NCI-H1930 (cell line): ENCODE measurements at regions not wholly inside any gene's neighbourhood (a gene's known extent, or its start where the extent isn't known, plus 50 kb on each side); places are given as distances from the start of the nearest gene placed in this dataset.
"Not testable (repeated sequence)": the region's sequence is repeated elsewhere in the genome, so short reads cannot be mapped to it uniquely, and the experiment has no call there.

Experiments used
- DNase-seq, 2 experiments: peaks; one replicate each; lab custom pipeline; 2025; lab: John Stamatoyannopoulos, UW

- DNase-seq, result no peak
Observed at GRCh38 chr16:87100306-87101058, 216.7 kb downstream of the C16orf95 start.

- no peak for DNase-seq
Observed at GRCh38 chr16:87101903-87102302, 215.3 kb downstream of the C16orf95 start.

DNA sequence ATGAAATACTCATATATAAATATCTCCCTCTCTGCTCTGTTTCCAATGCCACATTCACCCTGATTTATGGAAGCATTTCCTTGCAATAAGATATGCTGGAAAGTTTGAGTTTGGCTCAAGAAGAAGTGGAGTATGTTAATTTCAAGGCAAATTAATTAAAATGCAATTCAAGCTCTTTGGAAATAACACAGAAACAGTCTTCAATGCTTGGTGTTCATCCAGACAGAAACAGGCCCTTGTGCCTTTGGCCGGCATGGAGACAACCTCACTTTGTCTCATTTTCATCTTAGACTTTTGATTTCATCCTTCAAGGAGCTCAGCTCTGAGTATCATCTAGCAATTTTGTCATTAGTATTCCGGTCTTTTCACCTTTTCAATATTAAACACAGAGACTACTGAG, 210.0 kb downstream of the C16orf95 start:
- no peak for DNase-seq

DNA sequence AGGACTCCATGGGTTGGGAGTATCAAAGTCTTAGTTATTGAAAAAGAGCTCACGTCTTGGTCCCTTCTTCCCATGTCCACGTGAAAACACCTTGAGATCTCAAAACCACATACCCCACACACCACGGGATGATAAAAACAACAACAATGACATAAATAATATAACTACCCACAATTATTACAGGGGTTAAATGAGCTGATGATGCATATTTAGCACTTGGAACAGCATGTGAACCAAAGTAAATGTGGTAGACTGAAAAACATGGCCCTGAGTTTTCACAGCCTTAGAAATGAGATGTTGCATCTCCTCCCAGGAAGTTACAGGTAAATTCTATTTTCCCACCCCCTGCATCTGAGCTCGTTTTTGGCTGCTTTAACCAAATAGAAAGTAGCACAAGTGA, 208.9 kb downstream of the C16orf95 start:
- no peak for DNase-seq

DNA sequence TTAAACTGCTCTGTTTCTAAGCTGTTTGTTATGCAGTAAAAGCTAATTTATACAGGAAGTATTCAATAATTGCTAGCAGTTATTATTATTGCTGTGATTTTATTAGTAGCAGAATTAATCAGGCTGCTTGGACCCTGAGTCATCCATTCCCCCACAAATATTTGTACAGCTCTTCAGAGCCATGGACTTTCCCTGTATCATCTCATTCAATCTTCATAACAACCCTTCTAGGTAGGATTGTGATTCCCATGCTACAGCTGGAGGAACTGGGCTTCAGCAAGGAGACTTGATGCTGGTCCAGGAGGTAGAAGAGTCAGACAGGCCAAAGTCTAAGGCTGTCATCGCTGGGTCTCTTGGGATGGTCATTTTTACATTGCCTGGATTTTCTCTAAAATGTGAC, 208.3 kb downstream of the C16orf95 start:
- no peak for DNase-seq

DNA sequence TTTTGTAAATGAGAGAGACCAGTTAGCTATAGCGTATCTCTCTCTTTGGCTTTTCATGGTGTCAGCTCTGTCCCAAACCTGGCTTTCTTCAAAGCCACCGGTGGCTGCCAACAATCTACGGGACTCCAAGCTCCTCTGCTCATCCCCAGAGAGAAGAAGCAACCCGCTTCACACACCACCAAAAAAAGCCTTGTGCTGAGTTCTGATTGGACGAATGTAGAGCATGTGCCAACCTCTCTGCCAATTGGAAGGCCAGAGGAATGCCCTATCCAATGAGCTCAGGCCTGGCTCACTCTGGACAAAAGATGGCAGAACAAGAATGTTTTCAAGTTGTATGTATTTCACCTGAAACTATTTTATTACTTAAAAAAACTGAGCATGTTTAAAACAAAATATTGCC, 202.4 kb downstream of the C16orf95 start:
- DNase-seq, result no peak

DNA sequence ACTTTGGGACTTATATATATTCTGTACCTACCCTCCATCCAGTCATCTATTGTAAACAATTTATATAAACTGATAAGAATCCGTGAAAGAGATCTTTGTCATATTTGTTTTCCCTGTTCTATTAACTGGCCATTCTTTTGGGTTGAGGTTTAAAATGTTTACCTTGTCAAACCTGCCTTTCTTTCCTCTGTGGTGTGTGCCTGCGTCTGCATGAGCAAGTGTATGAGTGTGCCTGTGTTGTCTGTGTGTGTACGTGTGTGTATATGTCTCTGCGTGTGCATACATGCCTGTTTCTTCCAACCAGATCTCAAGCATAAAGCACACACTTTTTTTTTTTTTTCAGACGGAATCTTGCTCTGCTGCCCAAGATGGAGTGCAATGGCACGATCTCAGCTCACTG, 201.5 kb downstream of the C16orf95 start:
- no peak for DNase-seq

DNA sequence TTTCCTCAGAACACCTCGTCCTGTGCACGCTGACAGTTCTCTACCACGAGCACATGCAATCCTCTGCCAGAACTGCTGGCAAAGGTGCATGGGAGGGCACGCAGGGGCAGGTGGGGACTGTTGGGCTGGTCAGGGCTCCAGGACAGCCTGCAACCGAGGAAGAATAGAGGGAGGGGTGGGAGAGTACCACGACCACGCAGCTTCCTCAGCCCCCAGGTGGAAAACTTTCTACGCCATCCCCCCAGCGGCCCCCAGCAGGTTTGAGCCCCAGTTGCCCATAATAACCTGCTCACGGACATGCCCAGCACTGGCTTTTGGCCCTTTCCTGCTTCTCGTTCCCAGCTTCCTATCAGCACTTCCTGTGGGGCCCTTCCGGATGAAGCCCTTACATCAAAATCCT, 199.3 kb downstream of the C16orf95 start:
- DNase-seq, result no peak

GRCh38 chr16:87119168-87119567, 198.0 kb downstream of the C16orf95 start:
- DNase-seq, result no peak

DNA sequence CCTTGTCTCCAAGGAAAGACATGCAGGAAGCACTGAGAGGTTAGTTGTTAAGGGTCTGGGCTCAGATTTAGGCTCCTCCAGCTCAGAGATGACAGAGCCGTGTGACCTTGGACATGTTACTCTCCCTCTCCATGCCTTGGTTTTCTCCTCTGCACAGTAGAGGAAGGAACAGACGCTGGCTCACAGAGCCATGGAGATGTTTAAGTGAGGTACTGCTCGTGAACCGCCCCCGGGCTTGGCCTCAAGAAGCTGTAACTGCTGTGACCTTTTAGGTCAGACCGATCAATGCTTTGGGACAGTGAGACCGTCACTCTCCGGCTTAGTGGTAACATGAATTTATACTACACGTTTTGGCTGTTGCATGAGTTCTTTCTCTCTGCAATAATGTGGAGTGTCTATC, 197.4 kb downstream of the C16orf95 start:
- no peak for DNase-seq

DNA sequence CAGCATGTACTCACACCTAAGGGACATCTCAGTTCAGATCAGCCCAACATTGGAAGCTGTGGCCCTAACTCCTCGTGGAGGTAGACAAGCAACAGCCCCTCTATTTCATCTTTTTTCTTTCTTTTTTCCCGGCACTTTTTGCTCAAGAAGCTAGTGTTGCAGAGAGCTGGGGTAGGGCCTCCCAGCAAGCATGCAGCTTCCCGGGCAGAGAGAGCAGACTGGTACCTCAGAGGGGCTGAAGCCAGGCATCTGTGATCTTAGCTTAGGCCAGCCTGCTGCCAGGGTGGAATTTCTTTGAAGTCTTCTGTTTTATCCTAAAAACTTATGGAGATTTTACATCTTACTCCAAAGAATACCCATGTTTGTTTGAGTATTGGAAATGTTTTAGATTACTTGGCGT, 195.4 kb downstream of the C16orf95 start:
- DNase-seq, result no peak

- no peak for DNase-seq
Observed at GRCh38 chr16:87123356-87124001, 193.7 kb downstream of the C16orf95 start.

DNA sequence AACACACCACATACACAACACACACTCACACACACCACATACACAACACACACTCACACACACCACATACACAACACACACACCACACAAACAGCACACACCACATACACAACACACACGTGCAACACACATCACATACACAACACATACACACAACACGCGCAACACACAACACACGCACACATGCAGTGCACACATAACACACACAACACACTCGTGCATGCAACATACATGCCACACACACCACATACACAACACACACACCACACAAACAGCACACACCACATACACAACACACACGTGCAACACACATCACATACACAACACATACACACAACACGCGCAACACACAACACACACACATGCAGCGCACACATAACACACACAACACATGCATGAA, 192.8 kb downstream of the C16orf95 start:
- not testable (repeated sequence) for DNase-seq

DNA sequence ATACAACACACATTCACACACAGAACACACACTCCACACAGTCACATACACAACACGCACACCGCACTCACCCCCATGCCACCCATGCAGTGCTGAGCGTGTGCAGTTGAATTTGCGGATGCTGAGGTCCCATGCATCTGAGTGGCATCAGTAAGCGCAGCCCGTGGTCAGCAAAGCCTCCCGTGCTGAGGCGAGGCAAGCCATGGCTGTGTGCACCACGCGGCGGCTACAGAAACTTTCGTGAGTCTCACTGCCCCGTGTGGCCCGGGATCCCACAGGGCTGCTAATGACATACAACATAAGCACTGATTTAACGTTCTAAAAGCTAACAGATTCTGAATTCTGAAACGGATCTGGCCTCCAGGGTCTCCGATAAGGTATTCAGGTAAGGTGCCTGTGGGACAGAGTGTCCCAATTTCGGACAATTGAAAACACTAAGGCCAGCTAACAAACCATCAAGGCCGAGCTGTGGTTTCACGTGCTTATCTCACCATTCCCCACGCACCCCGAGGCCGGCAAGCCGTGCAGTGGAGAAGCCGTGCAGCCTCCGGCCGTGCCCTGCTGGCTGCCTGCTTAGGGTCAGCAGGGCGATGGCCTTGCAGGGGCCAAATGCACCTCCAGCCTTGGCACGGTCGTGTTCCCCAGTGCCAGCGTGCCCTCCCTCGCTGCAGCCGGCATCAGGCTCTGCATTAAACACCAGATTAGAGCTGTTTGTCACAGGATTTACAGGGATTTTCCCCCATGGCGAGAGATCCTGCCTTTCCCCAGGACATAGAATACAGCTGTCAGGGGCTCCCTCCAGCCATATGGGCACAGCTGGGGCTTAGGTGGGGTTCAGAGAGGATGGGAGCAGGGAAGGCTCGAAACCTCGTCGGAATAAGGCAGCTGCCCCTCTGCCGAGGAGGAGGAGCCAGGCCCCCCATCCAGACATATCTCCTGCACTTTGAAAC, 191.7 kb downstream of the C16orf95 start:
- DNase-seq, result no peak

- no peak for DNase-seq
Observed at GRCh38 chr16:87126403-87127025, 190.7 kb downstream of the C16orf95 start.

DNA sequence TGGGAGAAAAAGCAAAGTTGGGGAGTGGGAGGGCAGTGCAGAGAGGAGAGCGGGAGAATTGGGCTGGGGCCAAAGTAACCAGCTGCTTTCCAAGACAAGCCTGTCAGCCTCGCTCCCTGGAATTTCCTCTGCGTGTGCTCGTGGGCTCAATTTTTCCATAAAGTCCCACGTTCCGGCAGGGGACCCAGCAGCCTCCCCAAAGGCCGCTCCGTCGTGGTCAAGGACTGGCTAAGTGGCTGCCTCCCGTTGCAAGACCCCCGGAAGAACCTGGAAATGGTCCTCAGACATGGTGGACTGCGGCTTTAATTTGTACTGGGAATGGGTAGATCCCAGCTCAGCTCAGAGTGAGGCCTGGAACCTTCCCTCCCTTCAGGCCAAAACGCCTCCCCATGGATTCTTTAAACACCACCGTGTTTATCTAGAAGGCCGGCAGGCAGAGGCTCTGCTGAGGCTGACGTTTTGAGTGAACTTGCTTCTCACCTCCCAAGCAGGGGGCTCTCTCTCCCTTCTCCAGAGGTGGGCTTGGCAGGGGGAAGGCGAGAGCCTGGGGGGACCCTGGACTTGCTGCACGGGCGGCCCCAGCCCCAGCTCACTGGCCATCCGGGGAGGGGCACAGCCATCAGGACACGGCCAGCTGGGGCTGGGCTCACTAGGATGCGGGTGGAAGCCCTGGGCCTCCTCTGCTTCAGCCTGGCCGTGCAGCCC, 190.0 kb downstream of the C16orf95 start:
- DNase-seq, result no peak

GRCh38 chr16:87127766-87128147, 189.4 kb downstream of the C16orf95 start:
- DNase-seq, result no peak

DNA sequence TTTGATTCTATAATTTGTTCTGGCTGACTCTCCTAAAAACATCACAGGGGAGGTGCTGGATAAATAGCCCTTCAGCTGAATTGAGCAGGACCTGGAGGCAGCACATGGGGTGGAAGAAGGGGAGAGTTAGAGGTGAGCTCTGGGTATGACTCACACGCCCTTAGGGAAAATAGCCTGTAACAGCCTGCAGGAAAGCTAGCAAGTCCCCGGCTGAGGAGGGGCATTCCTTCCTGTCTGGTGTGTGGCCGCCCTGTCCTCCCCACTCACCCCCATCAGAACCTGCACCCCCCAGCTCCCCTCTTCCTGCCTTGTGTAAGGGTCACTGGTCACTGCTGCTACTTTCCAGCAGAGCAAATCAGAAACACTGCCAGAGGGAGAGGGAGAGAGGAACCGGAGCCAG, 187.4 kb downstream of the C16orf95 start:
- DNase-seq, result no peak

DNA sequence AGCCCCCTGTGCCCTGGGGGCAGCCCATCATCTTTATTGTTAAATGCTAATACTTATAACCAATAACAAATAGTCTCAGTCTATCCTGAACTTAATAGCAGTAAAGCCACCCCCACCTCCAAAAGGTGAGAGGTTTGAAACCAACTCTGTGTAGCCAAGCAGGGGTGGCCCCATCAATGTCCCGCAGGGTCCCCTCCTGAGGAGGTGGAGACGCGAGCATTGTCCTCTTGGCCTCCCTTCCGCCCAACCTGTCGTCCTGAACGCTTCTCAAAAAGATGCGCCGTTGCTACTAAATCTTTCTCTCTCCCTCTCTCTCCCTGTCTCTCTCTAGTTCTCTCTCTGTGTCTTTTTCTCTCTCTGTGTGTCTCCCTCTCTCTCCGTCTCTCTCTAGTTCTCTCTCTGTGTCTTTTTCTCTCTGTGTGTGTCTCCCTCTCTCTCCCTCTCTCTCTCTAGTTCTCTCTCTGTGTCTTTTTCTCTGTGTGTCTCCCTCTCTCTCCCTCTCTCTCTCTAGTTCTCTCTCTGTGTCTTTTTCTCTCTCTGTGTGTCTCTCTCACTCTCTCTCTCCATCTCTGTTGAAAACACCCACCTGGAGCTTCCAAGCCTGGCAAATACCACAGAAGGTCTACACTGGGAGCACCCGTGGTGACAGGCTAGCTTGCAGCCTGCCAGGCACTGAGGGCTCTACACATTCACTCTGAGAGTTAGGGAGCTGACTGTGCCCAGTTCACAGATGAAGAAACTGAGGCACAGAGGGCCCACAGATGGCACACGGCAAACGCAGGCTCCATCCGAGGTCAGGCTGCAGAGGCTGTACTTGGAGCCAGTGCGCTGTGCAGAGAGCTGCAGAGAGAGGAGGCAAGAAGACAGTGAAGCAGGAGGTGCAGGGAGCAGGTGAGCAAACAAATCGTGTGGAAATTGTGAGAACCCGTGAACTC, 185.9 kb downstream of the C16orf95 start:
- no peak for DNase-seq

GRCh38 chr16:87131996-87132345, 185.2 kb downstream of the C16orf95 start:
- DNase-seq, result no peak
